ENCODE measurements at regions not wholly inside any gene's neighbourhood (a gene's known extent, or its start where the extent isn't known, plus 50 kb on each side); places are given as distances from the start of the nearest gene placed in this dataset.

GRCh38 chr16:65487231-65487630, 365.4 kb upstream of the CDH11 start:
- Histone ChIP-seq H3K4me1 (ENCODE audit: control insufficient read depth, insufficient read depth, low read length) (no peaks in the 10 kb centered on the region), H3K27me3 (ENCODE audit: control insufficient read depth, insufficient read depth, low read length, poor library complexity, severe bottlenecking) (no peaks in the 10 kb centered on the region), H3K9me3 (ENCODE audit: control insufficient read depth, low read length) (no peaks in the 10 kb centered on the region), H3K27ac (ENCODE audit: low read depth, low read length) (no peak overlapping the region), H3K9ac (ENCODE audit: extremely low read depth, low read length, poor library complexity, severe bottlenecking) (no peak overlapping the region), H3K36me3 (ENCODE audit: control insufficient read depth, insufficient read depth, low read length) (no peaks in the 10 kb centered on the region), H3K4me3 (ENCODE audit: low read length) (no peak overlapping the region)
- peaks cover 2% of the 10 kb centered on the region for H3K27me3 Mint-ChIP-seq (ENCODE audit: insufficient read depth)
- H3K36me3 Mint-ChIP-seq (ENCODE audit: low read depth): no peaks in the 10 kb centered on the region
- TF ChIP-seq CTCF (conservative IDR thresholded peaks at IDR 0.05): no peak
- no peak for DNase-seq
- no peak overlapping the region for H3K27ac Mint-ChIP-seq
- no peak overlapping the region for H3K4me3 Mint-ChIP-seq
- no peaks in the 10 kb centered on the region for H3K9me3 Mint-ChIP-seq
- 94 to 98% methylated on average over 5 of the region's 5 CpGs for WGBS, 2 experiments (ENCODE audit: insufficient coverage in 1 of 2, insufficient read length in 1 of 2)
- no peaks in the 10 kb centered on the region for H3K4me1 Mint-ChIP-seq

GRCh38 chr16:65481956-65482355, 360.1 kb upstream of the CDH11 start:
- Histone ChIP-seq H3K4me1 (ENCODE audit: control insufficient read depth, insufficient read depth, low read length) (no peaks in the 10 kb centered on the region), H3K4me3 (ENCODE audit: low read length) (no peak overlapping the region), H3K9me3 (ENCODE audit: control insufficient read depth, low read length) (no peaks in the 10 kb centered on the region), H3K27ac (ENCODE audit: low read depth, low read length) (no peak overlapping the region), H3K9ac (ENCODE audit: extremely low read depth, low read length, poor library complexity, severe bottlenecking) (no peak overlapping the region), H3K36me3 (ENCODE audit: control insufficient read depth, insufficient read depth, low read length) (no peaks in the 10 kb centered on the region), H3K27me3 (ENCODE audit: control insufficient read depth, insufficient read depth, low read length, poor library complexity, severe bottlenecking) (no peaks in the 10 kb centered on the region)
- Mint-ChIP-seq H3K4me3 (no peak overlapping the region), H3K27ac (no peak overlapping the region), H3K27me3 (ENCODE audit: insufficient read depth) (no peaks in the 10 kb centered on the region), H3K4me1 (no peaks in the 10 kb centered on the region), H3K36me3 (ENCODE audit: low read depth) (no peaks in the 10 kb centered on the region), H3K9me3 (no peaks in the 10 kb centered on the region)
- TF ChIP-seq CTCF (conservative IDR thresholded peaks at IDR 0.05): no peak
- no peak for DNase-seq
- WGBS, 2 experiments (ENCODE audit: insufficient coverage in 1 of 2, insufficient read length in 1 of 2): 93 to 95% methylated on average over 2 to 4 of the region's 4 CpGs

- Mint-ChIP-seq H3K36me3 (ENCODE audit: low read depth) (no peaks in the 10 kb centered on the region), H3K27ac (no peak overlapping the region), H3K4me3 (no peak overlapping the region), H3K27me3 (ENCODE audit: insufficient read depth) (no peaks in the 10 kb centered on the region), H3K4me1 (no peaks in the 10 kb centered on the region), H3K9me3 (no peaks in the 10 kb centered on the region)
- Histone ChIP-seq H3K4me3 (ENCODE audit: low read length) (no peak overlapping the region), H3K9ac (ENCODE audit: extremely low read depth, low read length, poor library complexity, severe bottlenecking) (no peak overlapping the region), H3K27ac (ENCODE audit: low read depth, low read length) (peak overlapping the region; percentile 16), H3K36me3 (ENCODE audit: control insufficient read depth, insufficient read depth, low read length) (no peaks in the 10 kb centered on the region), H3K9me3 (ENCODE audit: control insufficient read depth, low read length) (no peaks in the 10 kb centered on the region), H3K4me1 (ENCODE audit: control insufficient read depth, insufficient read depth, low read length) (no peaks in the 10 kb centered on the region), H3K27me3 (ENCODE audit: control insufficient read depth, insufficient read depth, low read length, poor library complexity, severe bottlenecking) (no peaks in the 10 kb centered on the region)
- WGBS, 2 experiments (ENCODE audit: insufficient coverage in 1 of 2, insufficient read length in 1 of 2): 78 to 79% methylated on average over 7 to 11 of the region's 11 CpGs
- DNase-seq: no peak
- TF ChIP-seq CTCF (conservative IDR thresholded peaks at IDR 0.05): no peak
These were observed 358.6 kb upstream of the CDH11 start for GRCh38 chr16:65480281-65481091.

All from endodermal cell (in vitro differentiated cells).